Peyer's patch (tissue), 4 donors: ENCODE measurements at regions not wholly inside any gene's neighbourhood (a gene's known extent, or its start where the extent isn't known, plus 50 kb on each side); places are given as distances from the start of the nearest gene placed in this dataset.

ENCODE experiments used
- DNase-seq, 3 donors: peaks; one replicate each; pipeline ENCODE4 v3.0.0-alpha.2; 2017 to 2019
- H3K27ac ChIP-seq, 4 donors: fragments of 200-600 bp; sonication (generic); one replicate each; pipeline ENCODE4 v1.5.1; 2016 to 2019
- H3K27me3 ChIP-seq, 2 donors: fragments of 200-600 bp; sonication (generic); one replicate each; pipeline ENCODE4 v1.5.1; 2019
- H3K36me3 ChIP-seq, 3 donors: fragments of 200-600 bp; sonication (generic); one replicate each; pipeline ENCODE4 v1.5.1; 2016 to 2019
- H3K4me1 ChIP-seq, 4 donors: fragments of 200-600 bp; sonication (generic); one replicate each; pipeline ENCODE4 v1.5.1; 2016 to 2019
- H3K4me3 ChIP-seq, 4 donors: fragments of 200-600 bp; sonication (generic); 1 replicate in 3 of 4; 2 replicates in 1 of 4; pipeline ENCODE4 v1.5.1; 2016 to 2019; ENCODE audit warnings: mild to moderate bottlenecking in 1 of 4
- H3K9me3 ChIP-seq, 4 donors: fragments of 200-600 bp; sonication (generic); one replicate each; pipeline ENCODE4 v1.5.1; 2016 to 2019; ENCODE audit warnings: mild to moderate bottlenecking in 1 of 4
- POLR2A ChIP-seq, 2 donors: fragments of 450-650 bp; IDR thresholded peaks; one replicate each; pipeline ENCODE4 v1.5.1; 2017; ENCODE audit warnings: antibody characterized with exemption in 2 of 2, mild to moderate bottlenecking in 2 of 2, moderate library complexity in 2 of 2
- TF ChIP-seq, protein P1 (sequence below), 6 experiments: fragments of 450-650 bp in 4 of 6; fragments of 200-600 bp in 2 of 6; sonication (generic) in 1 of 6; IDR thresholded peaks; one replicate each; pipeline ENCODE4 v1.5.1; 2017 to 2019; ENCODE audit warnings: antibody characterized with exemption in 6 of 6, mild to moderate bottlenecking in 3 of 6, moderate library complexity in 1 of 6

DNA sequence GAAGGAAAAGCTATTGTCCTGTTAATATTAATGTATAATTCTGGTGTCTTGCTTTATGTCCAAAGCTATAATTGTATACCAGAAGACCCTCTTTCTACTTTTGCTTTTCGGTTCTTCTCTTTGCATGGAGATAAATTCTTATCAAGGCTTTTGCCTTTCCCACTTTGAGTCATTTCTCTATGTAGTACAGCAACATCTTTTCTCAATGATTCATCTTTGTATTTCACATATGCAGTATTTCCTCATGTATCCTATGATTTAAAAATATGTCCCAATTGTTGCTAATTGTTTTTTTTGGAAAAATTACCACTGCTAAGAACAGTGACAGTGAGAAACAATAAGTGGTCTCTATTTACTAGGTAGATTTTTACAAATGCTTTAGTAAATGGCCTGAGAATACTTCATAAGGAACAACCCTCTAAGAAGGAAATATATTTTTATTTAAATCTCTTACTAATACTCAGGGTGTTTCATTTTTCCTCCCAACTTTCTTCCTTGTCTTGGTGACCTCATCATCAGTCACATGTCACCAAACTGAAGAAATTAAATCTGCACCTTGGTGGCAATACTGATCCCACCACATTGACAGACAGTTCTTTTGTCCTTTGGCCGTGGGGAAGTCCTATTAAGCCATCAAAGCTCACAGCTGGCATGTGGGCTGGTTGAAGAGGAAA lies 290.6 kb downstream of the SATB1 start:
- Histone ChIP-seq H3K36me3 (no peaks in the 10 kb centered on the region), H3K27me3 (no peaks in the 10 kb centered on the region), H3K9me3 (no peaks in the 10 kb centered on the region), H3K4me1 (no peaks in the 10 kb centered on the region), H3K27ac (no peak overlapping the region), H3K4me3 (no peak overlapping the region)
- TF ChIP-seq POLR2A (IDR thresholded peaks at IDR 0.05) = no peak
- TF ChIP-seq, protein P1, sequence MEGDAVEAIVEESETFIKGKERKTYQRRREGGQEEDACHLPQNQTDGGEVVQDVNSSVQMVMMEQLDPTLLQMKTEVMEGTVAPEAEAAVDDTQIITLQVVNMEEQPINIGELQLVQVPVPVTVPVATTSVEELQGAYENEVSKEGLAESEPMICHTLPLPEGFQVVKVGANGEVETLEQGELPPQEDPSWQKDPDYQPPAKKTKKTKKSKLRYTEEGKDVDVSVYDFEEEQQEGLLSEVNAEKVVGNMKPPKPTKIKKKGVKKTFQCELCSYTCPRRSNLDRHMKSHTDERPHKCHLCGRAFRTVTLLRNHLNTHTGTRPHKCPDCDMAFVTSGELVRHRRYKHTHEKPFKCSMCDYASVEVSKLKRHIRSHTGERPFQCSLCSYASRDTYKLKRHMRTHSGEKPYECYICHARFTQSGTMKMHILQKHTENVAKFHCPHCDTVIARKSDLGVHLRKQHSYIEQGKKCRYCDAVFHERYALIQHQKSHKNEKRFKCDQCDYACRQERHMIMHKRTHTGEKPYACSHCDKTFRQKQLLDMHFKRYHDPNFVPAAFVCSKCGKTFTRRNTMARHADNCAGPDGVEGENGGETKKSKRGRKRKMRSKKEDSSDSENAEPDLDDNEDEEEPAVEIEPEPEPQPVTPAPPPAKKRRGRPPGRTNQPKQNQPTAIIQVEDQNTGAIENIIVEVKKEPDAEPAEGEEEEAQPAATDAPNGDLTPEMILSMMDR (IDR thresholded peaks at IDR 0.05) = no peak
- DNase-seq = no peak

DNA sequence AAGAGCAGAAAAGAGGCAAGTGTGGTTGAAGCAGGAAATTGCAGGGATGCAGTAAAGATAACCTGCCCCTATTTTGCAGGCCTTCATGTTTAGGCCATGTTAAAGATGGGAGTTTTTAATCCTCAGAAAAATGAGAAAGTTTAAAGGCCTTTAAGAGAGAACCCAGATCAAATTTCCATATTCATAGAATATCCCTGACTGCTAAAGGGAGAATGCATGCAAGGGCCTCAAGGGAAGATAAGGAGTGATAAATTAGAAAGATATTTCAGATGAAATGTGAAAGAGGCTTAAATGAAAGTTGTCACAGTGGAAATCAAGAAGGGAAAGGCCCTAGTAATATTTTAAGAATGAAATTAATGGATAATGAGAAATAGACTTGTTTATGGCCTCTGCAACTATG lies 292.1 kb downstream of the SATB1 start:
- DNase-seq = no peak
- H3K4me1 ChIP-seq = no peaks in the 10 kb centered on the region
- H3K27me3 ChIP-seq = no peaks in the 10 kb centered on the region
- no peaks in the 10 kb centered on the region for H3K36me3 ChIP-seq
- H3K27ac ChIP-seq = no peak overlapping the region
- no peaks in the 10 kb centered on the region for H3K9me3 ChIP-seq
- no peak overlapping the region for H3K4me3 ChIP-seq
- no peak for TF ChIP-seq POLR2A (IDR thresholded peaks at IDR 0.05)
- TF ChIP-seq, protein P1 (IDR thresholded peaks at IDR 0.05) = no peak

DNA sequence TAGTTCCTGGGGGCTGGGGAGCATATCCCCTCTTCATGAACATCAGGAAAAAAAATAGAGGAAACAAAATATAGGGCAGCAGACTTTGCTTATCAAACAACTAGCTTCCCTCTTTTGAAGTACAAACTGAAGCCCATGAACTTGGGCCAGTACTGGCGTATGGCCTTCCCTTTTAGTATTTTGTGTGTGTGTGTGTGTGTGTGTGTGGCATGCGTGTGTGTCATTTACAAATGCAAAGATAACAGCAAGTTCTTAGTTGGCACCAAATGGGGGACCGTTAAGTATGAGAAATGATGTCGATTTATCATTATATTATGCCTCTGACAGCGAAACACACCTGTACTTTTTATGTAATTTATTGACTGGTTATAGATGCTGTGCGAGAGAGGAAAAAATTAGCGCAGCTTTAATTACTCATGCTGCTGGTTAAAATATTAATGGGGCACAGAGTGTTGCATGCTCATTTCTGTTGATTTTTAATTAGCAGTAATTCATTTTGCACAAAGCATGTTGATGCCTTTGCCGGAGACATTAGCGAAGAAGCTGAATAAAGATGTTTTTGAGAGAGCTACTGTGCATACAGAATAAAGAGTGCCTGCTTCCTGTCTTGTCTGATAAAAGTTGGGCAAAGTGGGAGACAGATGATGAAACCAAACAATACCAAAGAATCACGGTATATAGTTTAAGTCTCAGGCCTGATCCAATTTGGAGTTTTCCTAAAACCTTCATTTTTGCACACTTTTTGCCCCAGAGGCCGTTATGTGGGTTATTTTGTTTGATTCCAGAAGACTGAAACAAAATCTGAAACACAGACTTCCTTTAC lies 297.1 kb downstream of the SATB1 start:
- Histone ChIP-seq H3K27me3 (no peaks in the 10 kb centered on the region), H3K27ac (no peak overlapping the region), H3K9me3 (no peaks in the 10 kb centered on the region), H3K4me1 (no peaks in the 10 kb centered on the region), H3K36me3 (no peaks in the 10 kb centered on the region), H3K4me3 (no peak overlapping the region)
- peak in 1 of 3 donors; percentile 18 for DNase-seq
- TF ChIP-seq POLR2A (IDR thresholded peaks at IDR 0.05) = no peak
- TF ChIP-seq, protein P1 (IDR thresholded peaks at IDR 0.05) = no peak

DNA sequence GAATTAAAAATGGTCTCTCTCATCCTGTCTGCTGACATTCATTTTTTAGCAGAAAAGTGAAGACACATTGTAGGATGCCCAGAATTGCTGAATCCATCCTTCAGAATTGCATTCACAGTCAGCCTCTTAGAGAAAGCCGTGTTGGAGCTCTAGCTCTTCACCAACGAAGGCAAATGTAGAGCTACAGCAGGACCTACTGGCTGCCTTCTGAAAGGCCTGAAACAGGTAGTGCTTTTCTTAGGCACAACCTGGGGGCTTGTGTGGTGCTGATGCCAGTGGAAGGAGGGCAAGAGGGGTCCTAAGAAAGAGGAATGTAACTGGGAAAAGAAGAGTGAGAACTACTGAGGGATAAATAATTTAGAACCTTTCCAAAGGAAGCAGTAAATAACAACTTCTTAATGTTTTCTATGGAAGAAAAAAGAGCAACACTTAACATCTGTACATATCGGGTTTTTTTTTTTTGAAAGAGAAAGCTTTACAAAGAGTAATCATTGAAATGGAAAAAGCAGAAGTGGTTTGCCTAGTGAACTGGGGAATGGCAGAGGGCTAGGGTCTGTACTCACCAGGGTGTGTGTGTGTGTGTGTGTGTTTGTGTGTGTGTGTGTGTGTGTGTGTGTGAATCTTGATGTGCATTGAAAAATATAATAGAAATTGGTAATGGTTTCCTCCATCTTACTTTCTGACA lies 297.8 kb downstream of the SATB1 start:
- Histone ChIP-seq H3K36me3 (no peaks in the 10 kb centered on the region), H3K9me3 (no peaks in the 10 kb centered on the region), H3K4me1 (no peaks in the 10 kb centered on the region), H3K4me3 (no peak overlapping the region), H3K27ac (peak overlapping the region in 1 of 4 donors; percentile 39), H3K27me3 (no peaks in the 10 kb centered on the region)
- TF ChIP-seq, protein P1 (IDR thresholded peaks at IDR 0.05) = no peak
- TF ChIP-seq POLR2A (IDR thresholded peaks at IDR 0.05) = no peak
- DNase-seq = peak in 2 of 3 donors; percentile 42 to 63

DNA sequence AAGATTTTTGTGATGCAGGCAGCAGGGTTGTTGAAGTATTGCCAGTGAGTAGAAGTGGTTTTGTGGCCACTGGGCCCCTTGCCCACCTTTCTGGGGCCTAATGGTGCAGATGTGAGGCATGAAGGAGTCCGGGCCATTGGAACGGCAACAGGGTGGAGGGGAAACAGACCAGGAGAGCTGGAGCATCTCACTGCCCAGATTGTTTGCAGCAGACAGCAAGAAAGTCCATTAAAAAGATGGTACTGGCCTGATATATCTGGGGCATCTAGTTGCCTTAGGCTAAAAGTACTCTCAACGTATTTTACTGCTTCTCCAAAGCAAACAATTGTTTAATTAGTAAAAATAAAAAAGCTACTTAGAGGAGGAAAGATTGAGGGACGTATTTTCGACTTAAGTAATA lies 298.4 kb downstream of the SATB1 start:
- peak overlapping the region in 1 of 4 donors; percentile 39 for H3K27ac ChIP-seq
- H3K9me3 ChIP-seq = no peaks in the 10 kb centered on the region
- no peaks in the 10 kb centered on the region for H3K36me3 ChIP-seq
- H3K4me3 ChIP-seq = no peak overlapping the region
- H3K27me3 ChIP-seq = no peaks in the 10 kb centered on the region
- DNase-seq = no peak
- TF ChIP-seq, protein P1 (IDR thresholded peaks at IDR 0.05) = no peak
- TF ChIP-seq POLR2A (IDR thresholded peaks at IDR 0.05) = no peak
- H3K4me1 ChIP-seq = no peaks in the 10 kb centered on the region
